Osteoblast (primary cell): ENCODE measurements at regions not wholly inside any gene's neighbourhood (a gene's known extent, or its start where the extent isn't known, plus 50 kb on each side); places are given as distances from the start of the nearest gene placed in this dataset.
"Not testable (repeated sequence)": the region's sequence is repeated elsewhere in the genome, so short reads cannot be mapped to it uniquely, and the experiment has no call there.

Source experiments
- DNase-seq: peaks from one replicate; pipeline ENCODE4 v3.0.0; 2011; ENCODE audit warnings: low spot score, mixed read lengths; ENCODE audit not compliant: insufficient read length; ENCODE audit errors: missing footprints
- H2AFZ ChIP-seq: 2 replicates; pipeline ENCODE4 v1.6.0; 2011; ENCODE audit warnings: mild to moderate bottlenecking, low read length
- H3K27ac ChIP-seq: 2 replicates; pipeline ENCODE4 v1.5.1; 2011; ENCODE audit warnings: mild to moderate bottlenecking, low read depth, low read length, moderate library complexity
- H3K27me3 ChIP-seq: 2 replicates; pipeline ENCODE4 v1.6.0; 2012; ENCODE audit warnings: mild to moderate bottlenecking, control low read depth, inconsistent platforms, low read length, moderate library complexity; ENCODE audit not compliant: insufficient read depth
- H3K36me3 ChIP-seq: 2 replicates; pipeline ENCODE4 v1.5.1; 2011; ENCODE audit warnings: mild to moderate bottlenecking, low read length, control low read depth, moderate library complexity; ENCODE audit not compliant: insufficient read depth
- H3K4me1 ChIP-seq: 2 replicates; pipeline ENCODE4 v1.5.1; 2011; ENCODE audit warnings: mild to moderate bottlenecking, low read length, control low read depth, moderate library complexity; ENCODE audit not compliant: insufficient read depth
- H3K4me2 ChIP-seq: 2 replicates; pipeline ENCODE4 v1.6.0; 2011; ENCODE audit warnings: mild to moderate bottlenecking, low read length; ENCODE audit not compliant: insufficient read depth
- H3K4me3 ChIP-seq: fragments of 200-600 bp; sonication (generic); 3 replicates; pipeline ENCODE4 v1.5.1; 2012; ENCODE audit warnings: mild to moderate bottlenecking, low read length, inconsistent platforms; ENCODE audit not compliant: insufficient read depth
- H3K79me2 ChIP-seq: 2 replicates; pipeline ENCODE4 v1.6.0; 2012; ENCODE audit warnings: mild to moderate bottlenecking, low read length, control low read depth, inconsistent platforms; ENCODE audit not compliant: insufficient read depth
- H3K9me3 ChIP-seq: 2 replicates; pipeline ENCODE4 v1.5.1; 2011; ENCODE audit warnings: low read depth, low read length, control low read depth
- H4K20me1 ChIP-seq: 2 replicates; pipeline ENCODE4 v1.6.0; 2012; ENCODE audit warnings: mild to moderate bottlenecking, low read length, control low read depth; ENCODE audit not compliant: insufficient read depth
- TF ChIP-seq, protein P1 (sequence below): IDR thresholded peaks from 2 replicates; pipeline ENCODE4 v1.5.1; 2011; ENCODE audit warnings: mild to moderate bottlenecking, low read depth, low read length, moderate library complexity; ENCODE audit errors: extremely low read depth

DNA sequence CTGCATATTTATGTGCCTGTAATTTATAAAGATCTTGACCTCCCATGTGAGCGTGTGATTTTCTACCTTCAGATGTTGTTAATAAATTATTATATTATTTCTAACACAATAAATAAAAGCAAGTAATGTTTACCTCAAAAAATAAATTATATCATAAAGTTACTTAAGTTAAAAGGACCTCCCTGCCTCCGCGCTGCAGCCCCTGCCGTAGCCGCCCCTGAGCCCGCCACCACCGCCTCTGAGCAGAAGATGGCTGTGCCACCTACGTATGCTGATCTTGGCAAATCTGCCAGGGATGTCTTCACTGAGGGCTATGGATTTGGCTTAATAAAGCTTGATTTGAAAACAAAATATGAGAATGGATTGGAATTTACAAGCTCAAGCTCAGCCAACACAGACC lies 119.6 kb upstream of the BRWD3 start:
- no peak overlapping the region for H3K27ac ChIP-seq
- no peak overlapping the region for H3K4me3 ChIP-seq
- no peaks in the 10 kb centered on the region for H3K4me1 ChIP-seq
- no peaks in the 10 kb centered on the region for H3K36me3 ChIP-seq
- H2AFZ ChIP-seq: no peak overlapping the region
- H3K4me2 ChIP-seq: no peak overlapping the region
- no peaks in the 10 kb centered on the region for H3K27me3 ChIP-seq
- no peaks in the 10 kb centered on the region for H4K20me1 ChIP-seq
- TF ChIP-seq, protein P1, sequence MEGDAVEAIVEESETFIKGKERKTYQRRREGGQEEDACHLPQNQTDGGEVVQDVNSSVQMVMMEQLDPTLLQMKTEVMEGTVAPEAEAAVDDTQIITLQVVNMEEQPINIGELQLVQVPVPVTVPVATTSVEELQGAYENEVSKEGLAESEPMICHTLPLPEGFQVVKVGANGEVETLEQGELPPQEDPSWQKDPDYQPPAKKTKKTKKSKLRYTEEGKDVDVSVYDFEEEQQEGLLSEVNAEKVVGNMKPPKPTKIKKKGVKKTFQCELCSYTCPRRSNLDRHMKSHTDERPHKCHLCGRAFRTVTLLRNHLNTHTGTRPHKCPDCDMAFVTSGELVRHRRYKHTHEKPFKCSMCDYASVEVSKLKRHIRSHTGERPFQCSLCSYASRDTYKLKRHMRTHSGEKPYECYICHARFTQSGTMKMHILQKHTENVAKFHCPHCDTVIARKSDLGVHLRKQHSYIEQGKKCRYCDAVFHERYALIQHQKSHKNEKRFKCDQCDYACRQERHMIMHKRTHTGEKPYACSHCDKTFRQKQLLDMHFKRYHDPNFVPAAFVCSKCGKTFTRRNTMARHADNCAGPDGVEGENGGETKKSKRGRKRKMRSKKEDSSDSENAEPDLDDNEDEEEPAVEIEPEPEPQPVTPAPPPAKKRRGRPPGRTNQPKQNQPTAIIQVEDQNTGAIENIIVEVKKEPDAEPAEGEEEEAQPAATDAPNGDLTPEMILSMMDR: no peak
- H3K9me3 ChIP-seq: peaks cover 5% of the 10 kb centered on the region
- DNase-seq: no peak
- no peaks in the 10 kb centered on the region for H3K79me2 ChIP-seq

DNA sequence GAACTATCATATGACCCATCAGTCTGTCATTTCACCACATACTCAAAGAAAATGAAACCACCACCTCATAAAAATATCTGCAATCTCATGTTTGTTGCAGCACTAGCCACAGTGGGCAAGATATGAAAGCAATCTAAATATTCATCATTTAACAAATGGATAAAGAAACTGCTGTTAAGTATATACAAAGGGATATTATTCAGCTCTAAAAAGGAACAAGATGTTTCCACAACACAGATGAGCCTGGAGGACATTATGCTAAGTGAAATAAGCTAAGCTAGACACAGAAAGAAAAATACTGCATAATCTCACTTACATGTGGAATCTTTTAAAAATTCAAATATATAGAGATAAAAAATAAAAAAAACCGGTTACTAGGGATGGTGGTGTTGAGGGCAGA lies 108.2 kb upstream of the BRWD3 start:
- Histone ChIP-seq H3K79me2 (no peaks in the 10 kb centered on the region), H3K4me2 (no peak overlapping the region), H3K27ac (no peak overlapping the region), H3K9me3 (no peaks in the 10 kb centered on the region), H4K20me1 (no peaks in the 10 kb centered on the region), H3K4me3 (no peak overlapping the region), H3K27me3 (no peaks in the 10 kb centered on the region), H3K36me3 (no peaks in the 10 kb centered on the region), H3K4me1 (no peaks in the 10 kb centered on the region), H2AFZ (no peak overlapping the region)
- TF ChIP-seq, protein P1: no peak
- no peak for DNase-seq

DNA sequence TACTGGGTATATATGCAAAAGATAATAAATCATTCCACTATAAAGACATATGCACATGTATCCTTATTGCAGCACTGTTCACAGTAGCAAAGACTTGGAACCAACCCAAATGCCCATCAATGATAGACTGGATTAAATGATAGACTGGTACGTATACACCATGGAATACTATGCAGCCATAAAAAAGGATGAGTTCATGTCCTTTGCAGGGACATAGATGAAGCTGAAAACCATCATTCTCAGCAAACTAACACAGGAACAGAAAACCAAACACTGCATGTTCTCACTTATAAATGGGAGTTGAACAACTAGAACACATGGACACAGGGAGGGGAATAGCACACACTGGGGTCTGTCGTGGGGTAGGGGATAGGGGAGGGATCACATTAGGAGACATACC lies 102.7 kb upstream of the BRWD3 start:
- not testable (repeated sequence) for DNase-seq, H3K4me1 ChIP-seq, H3K9me3 ChIP-seq, H2AFZ ChIP-seq, H3K4me2 ChIP-seq, H3K36me3 ChIP-seq, H4K20me1 ChIP-seq, H3K27ac ChIP-seq, H3K27me3 ChIP-seq, H3K4me3 ChIP-seq, H3K79me2 ChIP-seq

DNA sequence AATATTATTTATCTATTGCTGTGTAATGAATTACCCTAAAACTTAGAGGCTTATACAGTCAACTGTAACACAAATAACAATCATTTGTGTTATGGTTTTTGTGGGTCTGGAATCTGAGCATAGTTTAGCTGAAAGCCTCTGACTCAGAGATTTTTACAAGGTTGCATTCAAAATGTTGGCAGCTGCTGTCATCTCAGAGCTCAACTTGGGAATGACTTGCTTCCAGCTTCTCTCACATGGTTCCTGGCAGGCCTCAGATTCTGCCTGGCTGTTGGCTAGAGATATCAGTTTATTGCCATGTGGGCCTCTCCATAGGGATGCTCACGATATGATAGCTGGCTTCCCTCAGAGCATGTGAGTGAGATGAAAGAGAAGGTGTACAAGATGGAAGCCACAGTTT lies 70.2 kb upstream of the BRWD3 start:
- Histone ChIP-seq H3K9me3 (no peaks in the 10 kb centered on the region), H2AFZ (no peak overlapping the region)

More for the DNA sequence above, 70.2 kb upstream of the BRWD3 start:
- H3K27ac ChIP-seq: no peak overlapping the region
- no peak overlapping the region for H3K4me2 ChIP-seq
- H3K4me1 ChIP-seq: no peaks in the 10 kb centered on the region
- H3K27me3 ChIP-seq: no peaks in the 10 kb centered on the region
- peak; percentile 73 for DNase-seq
- no peaks in the 10 kb centered on the region for H3K36me3 ChIP-seq
- H4K20me1 ChIP-seq: no peaks in the 10 kb centered on the region
- no peak overlapping the region for H3K4me3 ChIP-seq
- TF ChIP-seq, protein P1: no peak
- no peaks in the 10 kb centered on the region for H3K79me2 ChIP-seq
